Endothelial cell of umbilical vein (primary cell): ENCODE measurements at regions not wholly inside any gene's neighbourhood (a gene's known extent, or its start where the extent isn't known, plus 50 kb on each side); places are given as distances from the start of the nearest gene placed in this dataset.

Experiments
- BruUV-seq: library from RNA; stranded (reverse); fragments of 400-500 nt; replicated peaks from 2 replicates; lab custom pipeline; 2021; lab: Mats Ljungman, UMichigan
- CTCF ChIA-PET: fragments of 300-600, 350-600 bp; sonication (Branson Sonifier 250); formaldehyde crosslinking; loops from one replicate; lab custom pipeline; 2021; ENCODE audit warnings: antibody characterized with exemption, inconsistent platforms; lab: Charles Lee
- POLR2A ChIA-PET: fragments of 300-600, 350-600 bp; sonication (Branson Sonifier 250); formaldehyde crosslinking; loops from one replicate; lab custom pipeline; 2021; ENCODE audit warnings: antibody characterized with exemption, inconsistent platforms; lab: Charles Lee
- DNase-seq: peaks from one replicate; pipeline ENCODE4 v3.0.0-alpha.2; 2011; ENCODE audit warnings: low read depth, low spot score
- FAIRE-seq: peaks from 2 replicates; lab custom pipeline; 2011; peaks lifted over from hg19 to GRCh38; lab: Jason Lieb, UNC
- H2AFZ ChIP-seq: 2 replicates; pipeline ENCODE4 v1.6.0; 2012; ENCODE audit warnings: low read depth, low read length, control low read depth, inconsistent platforms
- H3K27ac ChIP-seq: 2 replicates; pipeline ENCODE4 v1.5.1; 2011; ENCODE audit warnings: low read depth, mild to moderate bottlenecking, control low read depth, low read length, moderate library complexity; ENCODE audit not compliant: insufficient read depth
- H3K27me3 ChIP-seq, 2 experiments: 2 replicates each; pipeline versions ENCODE4 v1.6.0 to v1.6.1; 2011; ENCODE audit warnings: low read length in 2 of 2, mixed read lengths in 1 of 2; ENCODE audit not compliant: control insufficient read depth in 2 of 2, insufficient read depth in 2 of 2
- H3K36me3 ChIP-seq, 2 experiments: 2 replicates in 1 of 2; 3 replicates in 1 of 2; pipeline ENCODE4 v1.5.1; 2011; ENCODE audit warnings: low read length in 2 of 2, mild to moderate bottlenecking in 1 of 2, moderate library complexity in 1 of 2; ENCODE audit not compliant: control insufficient read depth in 2 of 2, insufficient read depth in 2 of 2; ENCODE audit errors: extremely low read depth in 1 of 2
- H3K4me1 ChIP-seq: 3 replicates; pipeline ENCODE4 v1.5.1; 2011; ENCODE audit warnings: mild to moderate bottlenecking, low read length; ENCODE audit not compliant: control insufficient read depth, insufficient read depth; ENCODE audit errors: extremely low read depth
- H3K4me2 ChIP-seq: 2 replicates; pipeline ENCODE4 v1.6.1; 2011; ENCODE audit warnings: low read length, control low read depth, mixed read lengths; ENCODE audit not compliant: insufficient read depth
- H3K4me3 ChIP-seq, 3 experiments: fragments of 200-600 bp in 1 of 3; sonication (generic), shearing (Covaris generic) in 1 of 3; replicated peaks in 1 of 3; 2 replicates each; pipeline ENCODE4 v1.5.1; 2011 to 2016; ENCODE audit warnings: control low read depth in 3 of 3, low read length in 3 of 3, mild to moderate bottlenecking in 2 of 3, inconsistent platforms in 1 of 3, low read depth in 1 of 3, moderate library complexity in 1 of 3; ENCODE audit not compliant: insufficient read depth in 1 of 3
- H3K79me2 ChIP-seq: 2 replicates; pipeline ENCODE4 v1.6.0; 2012; ENCODE audit warnings: low read length, inconsistent platforms; ENCODE audit not compliant: control insufficient read depth, insufficient read depth
- H3K9ac ChIP-seq: replicated peaks from 2 replicates; pipeline ENCODE3; 2011; ENCODE audit warnings: low read length, control low read depth; ENCODE audit not compliant: insufficient read depth; ENCODE audit errors: extremely low read depth
- H3K9me1 ChIP-seq: replicated peaks from 3 replicates; pipeline ENCODE4 v1.6.0; 2011; ENCODE audit warnings: mild to moderate bottlenecking, low read length; ENCODE audit not compliant: control insufficient read depth, insufficient read depth; ENCODE audit errors: extremely low read depth
- H3K9me3 ChIP-seq: replicated peaks from 2 replicates; pipeline ENCODE4 v1.5.1; 2012; ENCODE audit warnings: low read length, inconsistent platforms; ENCODE audit not compliant: control insufficient read depth, insufficient read depth
- H4K20me1 ChIP-seq: replicated peaks from 2 replicates; pipeline ENCODE3; 2011; ENCODE audit warnings: mild to moderate bottlenecking, low read length; ENCODE audit not compliant: control insufficient read depth, insufficient read depth; ENCODE audit errors: extremely low read depth
- EZH2 ChIP-seq: IDR thresholded peaks from 2 replicates; pipeline ENCODE4 v1.6.1; 2012; ENCODE audit warnings: borderline replicate concordance, low read depth, mild to moderate bottlenecking, moderate library complexity, low read length, inconsistent platforms; ENCODE audit not compliant: severe bottlenecking
- FOS ChIP-seq: IDR thresholded peaks from 2 replicates; pipeline ENCODE4 v1.6.1; 2011; ENCODE audit warnings: mild to moderate bottlenecking, low read length, moderate library complexity, borderline replicate concordance; ENCODE audit not compliant: insufficient read depth
- GATA2 ChIP-seq: IDR thresholded peaks from 2 replicates; pipeline ENCODE4 v1.7.0; 2011; ENCODE audit warnings: low read depth, mild to moderate bottlenecking, moderate library complexity, mixed read lengths, low read length; ENCODE audit not compliant: insufficient read length, insufficient read depth
- JUN ChIP-seq: IDR thresholded peaks from 2 replicates; pipeline ENCODE4 v1.6.1; 2011; ENCODE audit warnings: borderline replicate concordance, low read depth; ENCODE audit not compliant: insufficient read length, insufficient read depth
- MAX ChIP-seq: IDR thresholded peaks from 2 replicates; pipeline ENCODE4 v1.6.1; 2011; ENCODE audit not compliant: insufficient read depth, insufficient read length
- MYC ChIP-seq: IDR thresholded peaks from one replicate; pipeline ENCODE4 v1.6.1; 2011; ENCODE audit warnings: mild to moderate bottlenecking, low read depth, low read length
- POLR2A ChIP-seq: IDR thresholded peaks from 2 replicates; pipeline ENCODE4 v1.6.1; 2012; ENCODE audit warnings: low read depth, mild to moderate bottlenecking, control low read depth, low read length
- POLR2AphosphoS5 ChIP-seq: IDR thresholded peaks from 2 replicates; pipeline ENCODE4 v1.6.1; 2012; ENCODE audit warnings: low read depth, mild to moderate bottlenecking, control low read depth, low read length, moderate library complexity; ENCODE audit not compliant: insufficient read depth
- dilution Hi-C: fragments of 300-500 bp; cut with MboI; formaldehyde crosslinking; loops from one replicate; pipeline ENCODE4 v1.15.0; 2019; ENCODE audit warnings: low sequenced_read_pairs; ENCODE audit not compliant: extremely low pct_ligation_motif_present
- intact Hi-C: fragments of 100-400 bp; cut with micrococcal nuclease; formaldehyde crosslinking; loops from one replicate; pipeline ENCODE4 v1.10.0; 2022
- TF ChIP-seq, protein P1 (sequence below), 2 donors: IDR thresholded peaks; 1 replicate in 1 of 2; 2 replicates in 1 of 2; pipeline ENCODE4 v1.5.1; 2011; ENCODE audit warnings: low read length in 2 of 2, mild to moderate bottlenecking in 2 of 2, moderate library complexity in 2 of 2, control low read depth in 1 of 2, inconsistent platforms in 1 of 2, low read depth in 1 of 2; ENCODE audit not compliant: insufficient read depth in 1 of 2; ENCODE audit errors: extremely low read depth in 1 of 2

DNA sequence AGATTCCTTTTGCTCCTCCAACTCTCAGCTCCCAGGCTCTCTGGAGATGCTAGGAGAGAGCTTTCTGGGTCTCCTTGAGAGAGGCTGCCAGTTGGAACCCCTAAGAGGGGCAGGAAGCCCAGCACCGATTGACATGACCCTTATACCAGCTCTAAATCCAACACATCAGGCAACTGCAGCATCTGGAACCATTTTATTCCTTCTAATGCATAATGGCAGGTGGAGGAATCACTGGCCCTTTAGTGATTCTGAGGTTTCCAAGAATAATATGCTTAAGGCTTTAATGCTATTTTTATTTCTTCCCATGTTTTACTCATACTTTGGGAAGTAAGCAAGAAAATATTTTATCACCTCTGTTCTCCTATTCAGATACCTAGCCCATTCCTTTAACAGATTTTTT lies 60.3 kb upstream of the TEX264 start:
- Histone ChIP-seq H2AFZ (no peak overlapping the region), H3K9me1 (no peaks in the 10 kb centered on the region), H3K4me3 (no peak overlapping the region), H3K36me3 (no peaks in the 10 kb centered on the region), H3K4me2 (no peak overlapping the region), H3K27ac (no peak overlapping the region), H3K9ac (no peak overlapping the region), H3K4me1 (no peaks in the 10 kb centered on the region), H4K20me1 (no peaks in the 10 kb centered on the region), H3K27me3 (no peaks in the 10 kb centered on the region), H3K9me3 (no peaks in the 10 kb centered on the region), H3K79me2 (peaks cover 12% of the 10 kb centered on the region)
- no TSS peak for BruUV-seq
- dilution Hi-C loops (no loop called here), intact Hi-C loops (no loop called here)
- TF ChIP-seq EZH2 (no peak), FOS (no peak), JUN (no peak), POLR2A (no peak), MYC (no peak), POLR2AphosphoS5 (no peak), GATA2 (no peak), MAX (no peak)
- TF ChIP-seq, protein P1, sequence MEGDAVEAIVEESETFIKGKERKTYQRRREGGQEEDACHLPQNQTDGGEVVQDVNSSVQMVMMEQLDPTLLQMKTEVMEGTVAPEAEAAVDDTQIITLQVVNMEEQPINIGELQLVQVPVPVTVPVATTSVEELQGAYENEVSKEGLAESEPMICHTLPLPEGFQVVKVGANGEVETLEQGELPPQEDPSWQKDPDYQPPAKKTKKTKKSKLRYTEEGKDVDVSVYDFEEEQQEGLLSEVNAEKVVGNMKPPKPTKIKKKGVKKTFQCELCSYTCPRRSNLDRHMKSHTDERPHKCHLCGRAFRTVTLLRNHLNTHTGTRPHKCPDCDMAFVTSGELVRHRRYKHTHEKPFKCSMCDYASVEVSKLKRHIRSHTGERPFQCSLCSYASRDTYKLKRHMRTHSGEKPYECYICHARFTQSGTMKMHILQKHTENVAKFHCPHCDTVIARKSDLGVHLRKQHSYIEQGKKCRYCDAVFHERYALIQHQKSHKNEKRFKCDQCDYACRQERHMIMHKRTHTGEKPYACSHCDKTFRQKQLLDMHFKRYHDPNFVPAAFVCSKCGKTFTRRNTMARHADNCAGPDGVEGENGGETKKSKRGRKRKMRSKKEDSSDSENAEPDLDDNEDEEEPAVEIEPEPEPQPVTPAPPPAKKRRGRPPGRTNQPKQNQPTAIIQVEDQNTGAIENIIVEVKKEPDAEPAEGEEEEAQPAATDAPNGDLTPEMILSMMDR (IDR thresholded peaks at IDR 0.05; ENCODE audit: extremely low read depth in 1 of 2, insufficient read depth in 1 of 2, low read depth in 1 of 2, low read length in 2 of 2) = no peak
- ChIA-PET CTCF (interaction anchor here (0.7 kb wide), 2 partner anchors 53 to 109 kb away, joined by 3 read pairs; no protein-coding TSS in a partner anchor), POLR2A (no interaction called here)
- FAIRE-seq = no peak
- no peak for DNase-seq
